NT2/D1 (cell line): ENCODE measurements at regions not wholly inside any gene's neighbourhood (a gene's known extent, or its start where the extent isn't known, plus 50 kb on each side); places are given as distances from the start of the nearest gene placed in this dataset.
"Not testable (repeated sequence)": the region's sequence is repeated elsewhere in the genome, so short reads cannot be mapped to it uniquely, and the experiment has no call there.

Source experiments
- DNase-seq: peaks from one replicate; pipeline ENCODE4 v3.0.0-alpha.2; 2011; ENCODE audit warnings: low read depth, low spot score
- H3K27me3 ChIP-seq: 2 replicates; pipeline ENCODE4 v1.6.0; 2011; ENCODE audit warnings: mild to moderate bottlenecking; ENCODE audit not compliant: insufficient read length, insufficient read depth
- H3K36me3 ChIP-seq: 2 replicates; pipeline ENCODE4 v1.6.1; 2011; ENCODE audit warnings: mild to moderate bottlenecking, low read length, mixed read lengths; ENCODE audit not compliant: insufficient read depth, insufficient read length
- H3K4me1 ChIP-seq: 2 replicates; pipeline ENCODE4 v1.5.1; 2011; ENCODE audit not compliant: insufficient read depth, insufficient read length
- H3K4me3 ChIP-seq: 2 replicates; pipeline ENCODE4 v1.5.1; 2011; ENCODE audit warnings: low read depth; ENCODE audit not compliant: insufficient read length
- H3K9ac ChIP-seq: 2 replicates; pipeline ENCODE4 v1.6.0; 2011; ENCODE audit warnings: low read depth; ENCODE audit not compliant: insufficient read length
- H3K9me3 ChIP-seq: 2 replicates; pipeline ENCODE4 v1.5.1; 2011; ENCODE audit warnings: mild to moderate bottlenecking, low read length; ENCODE audit not compliant: insufficient read depth
- SUZ12 ChIP-seq: IDR thresholded peaks from 2 replicates; pipeline ENCODE4 v1.6.1; 2011; ENCODE audit not compliant: insufficient read length, insufficient read depth; ENCODE audit errors: extremely low read depth
- YY1 ChIP-seq: IDR thresholded peaks from 2 replicates; pipeline ENCODE4 v1.6.1; 2011; ENCODE audit not compliant: insufficient read length, insufficient read depth
- ZNF274 ChIP-seq: IDR thresholded peaks from 2 replicates; pipeline ENCODE4 v1.6.1; 2011; ENCODE audit warnings: mild to moderate bottlenecking, low read depth, low read length

- Histone ChIP-seq H3K27me3 (no peaks in the 10 kb centered on the region), H3K4me1 (no peaks in the 10 kb centered on the region), H3K9me3 (peaks cover 22% of the 10 kb centered on the region), H3K36me3 (no peaks in the 10 kb centered on the region), H3K9ac (no peak overlapping the region), H3K4me3 (no peak overlapping the region)
- DNase-seq: peak; percentile 40
- TF ChIP-seq SUZ12 (no peak), ZNF274 (no peak), YY1 (no peak)
Observed at GRCh38 chr6:15894973-15895725, 232.3 kb upstream of the DTNBP1 start.

DNA sequence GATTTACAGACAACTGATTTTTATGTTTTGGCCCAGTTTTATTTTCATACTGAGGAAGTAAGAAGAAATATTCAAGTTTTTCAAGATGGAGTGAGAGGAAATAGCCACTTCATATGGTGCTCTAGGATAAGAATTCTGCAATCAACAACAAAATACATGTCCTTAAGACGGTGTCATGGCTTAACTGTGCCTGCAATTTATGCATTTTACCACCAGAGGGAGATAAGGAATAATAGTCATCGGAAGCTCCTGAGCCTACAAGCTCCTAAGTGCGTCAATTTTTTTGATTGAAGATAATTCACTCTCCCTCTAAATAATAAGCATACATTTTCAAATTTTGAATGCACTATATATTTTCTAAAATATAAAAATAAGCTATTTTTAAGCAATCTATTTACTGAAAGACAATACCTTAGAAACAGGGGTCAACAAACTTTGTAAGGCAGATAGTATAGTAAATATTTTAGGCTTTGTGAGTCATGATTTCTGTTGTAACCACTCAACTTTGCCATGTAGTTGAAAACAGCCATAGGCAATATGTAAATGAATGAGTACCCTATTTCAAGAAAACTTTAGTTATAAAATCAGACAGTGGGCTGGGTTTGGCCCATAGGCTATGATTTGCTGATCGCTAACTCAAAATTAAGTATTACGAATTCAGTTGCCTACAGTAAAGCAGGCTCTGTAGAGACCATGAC, 230.9 kb upstream of the DTNBP1 start:
- H3K9ac ChIP-seq: no peak overlapping the region
- peaks cover 2% of the 10 kb centered on the region for H3K4me1 ChIP-seq
- peak; percentile 36 for DNase-seq
- H3K27me3 ChIP-seq: no peaks in the 10 kb centered on the region
- H3K36me3 ChIP-seq: no peaks in the 10 kb centered on the region
- peaks cover 22% of the 10 kb centered on the region for H3K9me3 ChIP-seq
- no peak overlapping the region for H3K4me3 ChIP-seq
- TF ChIP-seq SUZ12: no peak
- TF ChIP-seq ZNF274: no peak
- TF ChIP-seq YY1: no peak

DNA sequence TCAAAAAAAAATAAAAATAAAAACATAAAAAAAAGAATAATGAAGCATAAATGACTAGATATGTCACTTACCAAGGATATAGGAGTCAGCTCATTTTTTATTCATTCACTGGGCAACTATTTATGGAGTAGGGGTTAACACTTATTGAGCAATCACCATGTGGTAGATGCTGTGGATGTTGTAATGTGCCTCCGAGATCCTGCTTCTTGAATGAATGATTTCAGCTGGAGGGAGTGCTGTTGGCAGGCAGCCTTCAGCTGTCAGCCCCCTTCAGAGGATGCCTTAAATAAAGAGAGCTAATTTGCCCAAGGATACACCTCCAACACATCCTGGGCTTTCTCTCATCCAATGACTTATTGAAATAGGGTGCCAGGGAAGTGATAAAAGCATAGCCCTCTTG, 229.5 kb upstream of the DTNBP1 start:
- Histone ChIP-seq H3K36me3 (no peaks in the 10 kb centered on the region), H3K4me3 (no peak overlapping the region), H3K9me3 (peaks cover 22% of the 10 kb centered on the region), H3K9ac (no peak overlapping the region), H3K27me3 (no peaks in the 10 kb centered on the region), H3K4me1 (peaks cover 2% of the 10 kb centered on the region)
- TF ChIP-seq ZNF274: no peak
- TF ChIP-seq YY1: no peak
- no peak for TF ChIP-seq SUZ12
- no peak for DNase-seq

GRCh38 chr6:15888798-15889772, 226.3 kb upstream of the DTNBP1 start:
- Histone ChIP-seq H3K9ac (no peak overlapping the region), H3K4me1 (peaks cover 2% of the 10 kb centered on the region), H3K27me3 (no peaks in the 10 kb centered on the region), H3K4me3 (no peak overlapping the region), H3K9me3 (peaks cover 22% of the 10 kb centered on the region), H3K36me3 (no peaks in the 10 kb centered on the region)
- DNase-seq: no peak
- no peak for TF ChIP-seq ZNF274
- no peak for TF ChIP-seq YY1
- no peak for TF ChIP-seq SUZ12

- Histone ChIP-seq H3K27me3 (no peaks in the 10 kb centered on the region), H3K9me3 (peaks cover 10% of the 10 kb centered on the region), H3K36me3 (no peaks in the 10 kb centered on the region), H3K4me3 (no peak overlapping the region), H3K9ac (no peak overlapping the region), H3K4me1 (peaks cover 2% of the 10 kb centered on the region)
- no peak for DNase-seq
- TF ChIP-seq ZNF274 (no peak), YY1 (no peak), SUZ12 (no peak)
Observed at GRCh38 chr6:15887491-15888461, 224.9 kb upstream of the DTNBP1 start.

DNA sequence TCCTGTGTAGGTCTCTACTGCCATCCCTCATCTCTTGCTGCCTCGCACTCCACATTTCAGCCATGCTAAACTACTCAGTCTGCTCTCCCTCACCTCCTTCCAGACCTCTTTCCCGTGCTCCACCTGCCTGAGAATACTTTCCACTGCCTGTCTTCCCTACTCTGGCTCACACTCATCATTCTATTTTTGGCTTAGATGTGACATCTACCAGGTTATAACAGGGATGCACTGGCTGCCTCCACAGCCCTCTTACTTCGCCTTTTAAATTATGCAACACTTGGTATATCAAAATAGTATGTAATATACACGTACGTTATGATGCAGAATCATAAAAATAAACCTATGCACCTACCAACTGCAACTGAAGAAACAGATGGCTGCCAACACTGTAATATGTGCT, 222.8 kb upstream of the DTNBP1 start:
- Histone ChIP-seq H3K4me1 (peaks cover 2% of the 10 kb centered on the region), H3K4me3 (no peak overlapping the region), H3K27me3 (no peaks in the 10 kb centered on the region), H3K9me3 (no peaks in the 10 kb centered on the region), H3K9ac (no peak overlapping the region), H3K36me3 (no peaks in the 10 kb centered on the region)
- no peak for TF ChIP-seq YY1
- no peak for TF ChIP-seq ZNF274
- no peak for TF ChIP-seq SUZ12
- no peak for DNase-seq

DNA sequence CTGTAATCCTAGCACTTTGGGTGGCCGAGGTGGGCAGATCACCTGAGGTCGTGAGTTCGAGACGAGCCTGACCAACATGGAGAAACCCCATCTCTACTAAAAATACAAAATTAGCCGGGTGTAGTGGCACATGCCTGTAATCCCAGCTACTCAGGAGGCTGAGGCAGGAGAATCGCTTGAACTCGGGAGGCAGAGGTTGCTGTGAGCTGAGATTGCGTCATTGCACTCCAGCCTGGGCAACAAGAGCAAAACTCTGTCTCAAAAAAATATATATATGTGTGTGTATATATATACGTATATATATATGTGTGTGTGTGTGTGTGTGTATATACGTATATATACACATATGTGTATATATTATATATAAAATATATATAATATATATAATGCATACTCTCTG, 220.8 kb upstream of the DTNBP1 start:
- H3K27me3 ChIP-seq, H3K9ac ChIP-seq, H3K4me1 ChIP-seq: not testable (repeated sequence)

More for the DNA sequence above, 220.8 kb upstream of the DTNBP1 start:
- not testable (repeated sequence) for H3K36me3 ChIP-seq, DNase-seq, H3K4me3 ChIP-seq, H3K9me3 ChIP-seq
